NCI-H2227 (cell line): ENCODE measurements at regions not wholly inside any gene's neighbourhood (a gene's known extent, or its start where the extent isn't known, plus 50 kb on each side); places are given as distances from the start of the nearest gene placed in this dataset.

Experiments used
- DNase-seq: peaks from one replicate; lab custom pipeline; 2025; ENCODE audit not compliant: unreplicated experiment; lab: John Stamatoyannopoulos, UW

- no peak for DNase-seq
Observed at GRCh38 chr6:168228676-168229367, 90.8 kb downstream of the DACT2 start.

GRCh38 chr6:168227840-168228239 lies 91.7 kb downstream of the DACT2 start:
- no peak for DNase-seq

GRCh38 chr6:168226902-168227318 lies 92.7 kb downstream of the DACT2 start:
- DNase-seq, result no peak

GRCh38 chr6:168226061-168226752 lies 93.4 kb downstream of the DACT2 start:
- no peak for DNase-seq

- no peak for DNase-seq
Observed at GRCh38 chr6:168225471-168225911, 94.1 kb downstream of the DACT2 start.

GRCh38 chr6:168223755-168224154 lies 95.8 kb downstream of the DACT2 start:
- no peak for DNase-seq

- DNase-seq, result no peak
Observed at GRCh38 chr6:168223150-168223549, 96.4 kb downstream of the DACT2 start.

GRCh38 chr6:168222115-168223043 lies 97.2 kb downstream of the DACT2 start:
- DNase-seq, result no peak

- no peak for DNase-seq
Observed at GRCh38 chr6:168221497-168222079, 98.0 kb downstream of the DACT2 start.

- DNase-seq, result no peak
Observed at GRCh38 chr6:168221000-168221399, 98.6 kb downstream of the DACT2 start.

GRCh38 chr6:168219804-168220203 lies 99.8 kb downstream of the DACT2 start:
- no peak for DNase-seq

- no peak for DNase-seq
Observed at GRCh38 chr6:168218785-168219566, 100.6 kb downstream of the DACT2 start.

GRCh38 chr6:168217880-168218537 lies 101.6 kb downstream of the DACT2 start:
- DNase-seq, result no peak

GRCh38 chr6:168217216-168217879 lies 102.2 kb downstream of the DACT2 start:
- no peak for DNase-seq

GRCh38 chr6:168216751-168217191 lies 102.8 kb downstream of the DACT2 start:
- DNase-seq, result no peak

GRCh38 chr6:168216117-168216516 lies 103.5 kb downstream of the DACT2 start:
- DNase-seq, result no peak

GRCh38 chr6:168215121-168215808 lies 104.3 kb downstream of the DACT2 start:
- DNase-seq, result no peak

- no peak for DNase-seq
Observed at GRCh38 chr6:168214586-168215104, 104.9 kb downstream of the DACT2 start.
